ENCODE measurements at regions not wholly inside any gene's neighbourhood (a gene's known extent, or its start where the extent isn't known, plus 50 kb on each side); places are given as distances from the start of the nearest gene placed in this dataset.

DNA sequence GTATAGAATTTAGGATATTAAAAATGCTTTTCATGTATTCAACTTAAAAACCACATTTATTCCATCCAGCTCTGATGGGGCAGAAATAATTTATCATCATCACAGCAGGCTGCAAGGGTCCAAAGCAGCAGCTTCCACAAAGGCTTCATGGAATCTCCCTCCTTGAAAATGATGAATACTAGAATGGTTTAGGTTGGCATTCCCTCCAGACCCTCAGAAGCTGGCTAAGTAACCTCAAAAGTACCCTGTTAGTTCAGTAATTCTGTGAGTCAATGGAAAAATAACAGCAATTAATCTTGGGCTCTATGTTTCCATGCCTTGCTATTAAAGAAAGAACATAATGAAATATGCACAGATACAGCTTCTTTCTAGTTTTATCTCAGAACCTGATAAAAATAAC lies 594.9 kb upstream of the DIPK2B start:
- Histone ChIP-seq H3K27ac (no peak overlapping the region), H3K9me3 (no peaks in the 10 kb centered on the region), H3K27me3 (no peaks in the 10 kb centered on the region), H3K4me3 (no peak overlapping the region), H3K36me3 (no peaks in the 10 kb centered on the region), H3K4me1 (no peaks in the 10 kb centered on the region)
- DNase-seq (no peak), ATAC-seq (ENCODE audit: low FRiP score in 2 of 2) (no peak)
- no peak for TF ChIP-seq POLR2AphosphoS5 (IDR thresholded peaks at IDR 0.05)
- TF ChIP-seq EP300 (IDR thresholded peaks at IDR 0.05), result no peak
- TF ChIP-seq POLR2A (IDR thresholded peaks at IDR 0.05), result no peak
- TF ChIP-seq, protein P1, sequence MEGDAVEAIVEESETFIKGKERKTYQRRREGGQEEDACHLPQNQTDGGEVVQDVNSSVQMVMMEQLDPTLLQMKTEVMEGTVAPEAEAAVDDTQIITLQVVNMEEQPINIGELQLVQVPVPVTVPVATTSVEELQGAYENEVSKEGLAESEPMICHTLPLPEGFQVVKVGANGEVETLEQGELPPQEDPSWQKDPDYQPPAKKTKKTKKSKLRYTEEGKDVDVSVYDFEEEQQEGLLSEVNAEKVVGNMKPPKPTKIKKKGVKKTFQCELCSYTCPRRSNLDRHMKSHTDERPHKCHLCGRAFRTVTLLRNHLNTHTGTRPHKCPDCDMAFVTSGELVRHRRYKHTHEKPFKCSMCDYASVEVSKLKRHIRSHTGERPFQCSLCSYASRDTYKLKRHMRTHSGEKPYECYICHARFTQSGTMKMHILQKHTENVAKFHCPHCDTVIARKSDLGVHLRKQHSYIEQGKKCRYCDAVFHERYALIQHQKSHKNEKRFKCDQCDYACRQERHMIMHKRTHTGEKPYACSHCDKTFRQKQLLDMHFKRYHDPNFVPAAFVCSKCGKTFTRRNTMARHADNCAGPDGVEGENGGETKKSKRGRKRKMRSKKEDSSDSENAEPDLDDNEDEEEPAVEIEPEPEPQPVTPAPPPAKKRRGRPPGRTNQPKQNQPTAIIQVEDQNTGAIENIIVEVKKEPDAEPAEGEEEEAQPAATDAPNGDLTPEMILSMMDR (IDR thresholded peaks at IDR 0.05), result no peak

DNA sequence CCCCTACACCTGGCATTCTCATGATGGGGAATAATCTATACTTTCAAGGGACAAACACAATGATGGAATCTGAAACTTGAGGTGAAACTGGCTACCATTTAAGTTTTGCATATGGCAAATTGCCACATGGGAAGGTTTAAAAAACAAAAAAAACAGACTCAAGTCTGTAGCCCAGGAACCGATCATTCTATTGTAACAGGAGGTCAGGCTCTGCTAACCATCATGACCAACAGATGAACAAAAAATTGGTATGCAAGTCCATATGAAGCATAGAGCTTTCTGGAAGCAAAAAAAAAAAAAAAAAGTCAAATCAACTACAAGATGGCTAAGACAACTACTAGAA lies 594.3 kb upstream of the DIPK2B start:
- H3K4me1 ChIP-seq, result no peaks in the 10 kb centered on the region
- H3K9me3 ChIP-seq, result no peaks in the 10 kb centered on the region
- H3K27ac ChIP-seq, result no peak overlapping the region
- H3K36me3 ChIP-seq, result no peaks in the 10 kb centered on the region
- no peak for ATAC-seq (ENCODE audit: low FRiP score in 2 of 2)
- no peaks in the 10 kb centered on the region for H3K27me3 ChIP-seq
- WGBS, 2 donors, result 76 to 90% methylated on average over 1 of the region's 1 CpG
- TF ChIP-seq, protein P1 (IDR thresholded peaks at IDR 0.05), result no peak
- TF ChIP-seq POLR2A (IDR thresholded peaks at IDR 0.05), result no peak
- TF ChIP-seq POLR2AphosphoS5 (IDR thresholded peaks at IDR 0.05), result no peak
- no peak for TF ChIP-seq EP300 (IDR thresholded peaks at IDR 0.05)
- DNase-seq, result no peak
- no peak overlapping the region for H3K4me3 ChIP-seq

GRCh38 chrX:45794323-45794994 lies 593.8 kb upstream of the DIPK2B start:
- ATAC-seq (ENCODE audit: low FRiP score in 2 of 2) (no peak), DNase-seq (no peak)
- H3K4me1 ChIP-seq, result no peaks in the 10 kb centered on the region
- H3K9me3 ChIP-seq, result no peaks in the 10 kb centered on the region
- H3K4me3 ChIP-seq, result no peak overlapping the region
- WGBS, 2 donors, result 69 to 96% methylated on average over 2 of the region's 2 CpGs
- TF ChIP-seq POLR2AphosphoS5 (IDR thresholded peaks at IDR 0.05) (no peak), EP300 (IDR thresholded peaks at IDR 0.05) (no peak), POLR2A (IDR thresholded peaks at IDR 0.05) (no peak)
- TF ChIP-seq, protein P1 (IDR thresholded peaks at IDR 0.05), result no peak
- no peaks in the 10 kb centered on the region for H3K36me3 ChIP-seq
- no peak overlapping the region for H3K27ac ChIP-seq
- H3K27me3 ChIP-seq, result no peaks in the 10 kb centered on the region

DNA sequence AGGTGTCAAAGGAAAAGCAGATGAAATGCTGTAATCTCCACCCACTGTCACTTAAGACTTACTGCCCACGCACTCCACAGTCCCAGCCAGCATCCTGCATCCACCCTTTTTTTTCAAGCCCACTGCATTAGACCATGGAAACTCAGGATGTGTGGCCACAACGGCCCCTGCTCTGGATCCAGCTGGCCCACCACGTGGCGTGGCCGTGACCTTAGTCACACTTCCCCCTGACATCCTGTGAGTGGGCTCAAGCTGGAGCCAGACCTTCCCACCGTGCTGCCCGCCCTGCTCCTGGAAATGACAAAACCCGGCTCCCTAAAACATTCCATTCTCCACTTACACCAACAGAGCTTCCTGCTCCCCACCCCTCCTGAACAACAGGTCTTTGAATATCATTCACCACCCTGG lies 588.3 kb upstream of the DIPK2B start:
- Histone ChIP-seq H3K36me3 (no peaks in the 10 kb centered on the region), H3K27ac (no peak overlapping the region), H3K4me3 (no peak overlapping the region), H3K9me3 (no peaks in the 10 kb centered on the region), H3K27me3 (no peaks in the 10 kb centered on the region), H3K4me1 (peaks cover 0 to 6% (median 0%) of the 10 kb centered on the region in 4 donors)
- TF ChIP-seq EP300 (IDR thresholded peaks at IDR 0.05) (peak in 3 of 4 donors; percentile 15 to 39 (median 26)), POLR2AphosphoS5 (IDR thresholded peaks at IDR 0.05) (peak; percentile 48 to 64), POLR2A (IDR thresholded peaks at IDR 0.05) (no peak)
- TF ChIP-seq, protein P1 (IDR thresholded peaks at IDR 0.05), result no peak
- DNase-seq, result peak in 1 of 2 donors; percentile 40
- 24 to 41% methylated on average over 3 to 8 of the region's 8 CpGs for WGBS, 2 donors
- ATAC-seq (ENCODE audit: low FRiP score in 2 of 2), result peak; percentile 42 to 66

GRCh38 chrX:45788315-45788714 lies 587.6 kb upstream of the DIPK2B start:
- no peaks in the 10 kb centered on the region for H3K27me3 ChIP-seq
- no peaks in the 10 kb centered on the region for H3K9me3 ChIP-seq
- no peaks in the 10 kb centered on the region for H3K36me3 ChIP-seq
- DNase-seq (no peak), ATAC-seq (ENCODE audit: low FRiP score in 2 of 2) (no peak)
- H3K4me3 ChIP-seq, result no peak overlapping the region
- H3K27ac ChIP-seq, result no peak overlapping the region
- peaks cover 0 to 6% (median 0%) of the 10 kb centered on the region in 4 donors for H3K4me1 ChIP-seq
- TF ChIP-seq POLR2AphosphoS5 (IDR thresholded peaks at IDR 0.05), result no peak
- TF ChIP-seq, protein P1 (IDR thresholded peaks at IDR 0.05), result no peak
- no peak for TF ChIP-seq POLR2A (IDR thresholded peaks at IDR 0.05)
- TF ChIP-seq EP300 (IDR thresholded peaks at IDR 0.05), result no peak
- 35 to 48% methylated on average over 5 of the region's 5 CpGs for WGBS, 2 donors
